Astrocyte of the spinal cord (primary cell): ENCODE measurements at regions not wholly inside any gene's neighbourhood (a gene's known extent, or its start where the extent isn't known, plus 50 kb on each side); places are given as distances from the start of the nearest gene placed in this dataset.
A peak's percentile ranks its signal among the peaks of the same experiment; 100 is the strongest.

ENCODE experiments used
- DNase-seq: peaks from one replicate; pipeline ENCODE4 v3.0.0; 2011; ENCODE audit warnings: low read depth, low spot score
- H3K4me3 ChIP-seq: 2 replicates; pipeline ENCODE4 v1.5.1; 2011; ENCODE audit warnings: low read depth, mild to moderate bottlenecking, low read length, moderate library complexity
- in situ Hi-C: cut with HindIII; loops from 2 replicates; pipeline ENCODE4 v1.10.0; 2017; ENCODE audit warnings: low sequenced_read_pairs
- TF ChIP-seq, protein P1 (sequence below): IDR thresholded peaks from 2 replicates; pipeline ENCODE4 v1.5.1; 2012; ENCODE audit warnings: low read depth, mild to moderate bottlenecking, low read length, inconsistent platforms

DNA sequence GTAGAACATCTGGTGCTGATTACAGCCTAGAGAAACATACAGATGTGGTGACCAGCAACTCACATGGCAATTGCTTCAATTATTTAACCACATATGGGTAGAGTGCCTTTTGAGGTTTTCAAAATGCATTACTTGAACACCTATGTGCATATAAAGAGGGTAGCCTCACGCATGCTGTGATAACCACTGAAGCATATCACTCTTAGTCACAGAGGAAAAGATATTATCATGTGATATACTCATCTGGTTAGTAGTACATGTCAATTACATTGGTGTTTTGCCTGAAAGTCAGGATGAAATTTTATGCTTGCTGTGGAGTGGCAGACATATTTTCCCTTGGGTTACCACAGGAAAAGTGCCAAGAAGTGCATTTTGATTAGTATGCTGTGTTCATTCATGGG lies 459.3 kb upstream of the AGTR1 start:
- in situ Hi-C loops, result no loop called here
- no peak overlapping the region for H3K4me3 ChIP-seq
- TF ChIP-seq, protein P1, sequence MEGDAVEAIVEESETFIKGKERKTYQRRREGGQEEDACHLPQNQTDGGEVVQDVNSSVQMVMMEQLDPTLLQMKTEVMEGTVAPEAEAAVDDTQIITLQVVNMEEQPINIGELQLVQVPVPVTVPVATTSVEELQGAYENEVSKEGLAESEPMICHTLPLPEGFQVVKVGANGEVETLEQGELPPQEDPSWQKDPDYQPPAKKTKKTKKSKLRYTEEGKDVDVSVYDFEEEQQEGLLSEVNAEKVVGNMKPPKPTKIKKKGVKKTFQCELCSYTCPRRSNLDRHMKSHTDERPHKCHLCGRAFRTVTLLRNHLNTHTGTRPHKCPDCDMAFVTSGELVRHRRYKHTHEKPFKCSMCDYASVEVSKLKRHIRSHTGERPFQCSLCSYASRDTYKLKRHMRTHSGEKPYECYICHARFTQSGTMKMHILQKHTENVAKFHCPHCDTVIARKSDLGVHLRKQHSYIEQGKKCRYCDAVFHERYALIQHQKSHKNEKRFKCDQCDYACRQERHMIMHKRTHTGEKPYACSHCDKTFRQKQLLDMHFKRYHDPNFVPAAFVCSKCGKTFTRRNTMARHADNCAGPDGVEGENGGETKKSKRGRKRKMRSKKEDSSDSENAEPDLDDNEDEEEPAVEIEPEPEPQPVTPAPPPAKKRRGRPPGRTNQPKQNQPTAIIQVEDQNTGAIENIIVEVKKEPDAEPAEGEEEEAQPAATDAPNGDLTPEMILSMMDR, result no peak
- peak; percentile 26 for DNase-seq

DNA sequence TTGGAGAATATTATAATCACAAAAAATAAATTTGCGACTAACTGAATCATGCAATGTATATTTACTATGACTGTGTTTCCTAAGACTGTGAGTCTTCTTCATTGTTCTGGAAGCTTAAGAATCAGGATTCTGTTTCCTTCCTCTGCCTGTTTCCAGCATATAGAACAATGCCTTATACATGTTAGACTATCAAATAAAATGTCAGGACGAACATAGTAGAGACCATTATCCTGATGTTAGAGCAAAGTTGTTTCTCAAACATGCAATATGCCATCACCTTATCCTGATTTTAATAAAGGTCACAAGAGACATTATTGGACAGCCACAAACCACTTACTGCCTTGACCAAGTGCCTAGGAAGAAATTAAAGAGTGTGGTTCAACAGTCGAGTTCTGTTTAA lies 457.4 kb upstream of the AGTR1 start:
- TF ChIP-seq, protein P1, result no peak
- H3K4me3 ChIP-seq, result no peak overlapping the region
- in situ Hi-C loops, result no loop called here
- no peak for DNase-seq

DNA sequence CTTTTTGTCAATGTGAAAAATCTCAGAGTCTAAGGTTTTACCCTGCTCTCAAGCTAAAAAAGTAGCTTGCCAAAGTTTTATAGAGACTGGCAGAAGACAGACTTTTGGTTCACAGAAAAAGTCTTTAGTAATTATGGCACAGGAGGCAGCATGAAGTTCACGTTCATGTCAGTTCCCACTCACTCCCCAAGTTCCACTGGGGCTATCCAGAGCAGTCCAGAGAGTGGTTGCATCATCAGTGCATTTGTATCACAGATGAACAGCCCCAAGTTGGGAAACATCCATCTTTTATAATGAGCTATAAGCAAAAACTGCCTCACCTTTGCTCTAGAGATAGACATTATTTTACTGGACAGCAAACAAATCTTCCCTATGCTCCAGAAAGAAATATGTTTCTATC lies 454.1 kb upstream of the AGTR1 start:
- in situ Hi-C loops, result no loop called here
- DNase-seq, result no peak
- TF ChIP-seq, protein P1, result no peak
- H3K4me3 ChIP-seq, result no peak overlapping the region

DNA sequence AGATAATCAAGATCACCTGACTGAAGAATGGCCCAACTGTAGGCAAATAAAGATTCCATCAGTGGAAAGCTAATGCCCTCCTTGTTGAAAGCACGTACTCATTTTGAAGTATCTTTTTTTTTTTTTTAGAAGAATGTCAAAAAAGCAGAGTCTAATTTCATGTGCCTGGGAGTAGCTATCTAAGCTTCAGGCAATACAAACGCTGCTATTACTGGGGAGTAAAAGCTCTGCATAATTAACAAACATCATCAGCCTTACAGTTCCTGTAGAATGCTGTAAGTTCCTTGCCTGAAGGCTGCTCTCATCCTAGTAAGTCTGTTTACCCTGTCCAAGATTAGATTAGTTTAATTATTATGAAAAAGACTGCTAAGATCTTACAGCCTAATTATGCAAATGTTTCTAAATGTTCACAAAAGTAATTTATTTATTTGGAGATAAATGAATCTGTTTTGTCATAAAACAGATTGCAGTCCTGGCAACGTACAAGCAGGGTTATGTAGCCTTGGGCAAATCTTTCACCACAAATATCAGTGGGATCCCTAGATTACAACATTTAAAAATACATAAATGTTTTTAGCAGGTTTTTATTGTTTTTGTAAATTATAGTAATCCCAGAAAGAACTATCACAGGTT lies 451.3 kb upstream of the AGTR1 start:
- in situ Hi-C loops, result no loop called here
- no peak overlapping the region for H3K4me3 ChIP-seq
- DNase-seq, result no peak
- TF ChIP-seq, protein P1, result no peak

DNA sequence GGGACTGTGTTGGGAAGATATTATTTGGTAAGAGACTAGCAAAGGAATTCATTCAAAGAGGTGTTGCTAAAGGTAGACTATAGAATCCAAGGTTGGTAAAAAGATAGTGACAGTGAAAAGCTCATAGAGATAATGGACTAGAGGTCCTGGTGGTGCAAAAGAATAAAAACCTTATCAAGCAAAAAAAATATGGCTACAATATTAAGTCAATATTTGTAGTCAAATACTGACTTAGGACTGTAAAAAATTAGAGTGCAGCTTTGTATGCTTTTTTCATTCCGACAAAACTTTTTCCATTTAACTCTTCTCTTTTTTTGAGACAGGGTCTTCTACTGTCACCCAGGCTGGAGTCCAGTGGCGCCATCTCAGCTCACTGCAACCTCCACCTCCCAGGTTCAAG lies 444.0 kb upstream of the AGTR1 start:
- no peak for DNase-seq
- no peak overlapping the region for H3K4me3 ChIP-seq
- TF ChIP-seq, protein P1, result no peak
- in situ Hi-C loops, result no loop called here

DNA sequence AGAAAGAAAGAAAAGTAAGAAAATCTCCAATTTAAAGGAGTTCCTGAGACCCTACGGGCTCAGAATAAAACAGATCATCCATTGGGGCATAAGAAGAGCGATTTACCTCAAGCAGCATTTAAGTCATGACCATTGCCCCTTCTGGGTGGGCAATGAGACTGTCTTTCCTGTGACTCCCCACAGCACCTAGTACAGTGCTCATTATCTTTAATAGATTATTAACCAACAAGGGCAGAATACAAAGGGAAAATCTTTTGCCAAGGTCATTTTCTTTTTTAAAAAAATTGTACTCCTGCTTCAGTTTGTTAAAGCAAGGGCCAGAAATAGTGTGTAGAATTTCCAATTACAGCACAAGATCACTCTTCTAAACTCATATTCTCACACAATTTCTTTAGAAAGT lies 443.3 kb upstream of the AGTR1 start:
- H3K4me3 ChIP-seq, result no peak overlapping the region
- TF ChIP-seq, protein P1, result no peak
- in situ Hi-C loops, result no loop called here
- DNase-seq, result no peak
